NOMO-1 treated with dmso at 0.1 percent for 144 hours (cell line): ENCODE measurements at regions not wholly inside any gene's neighbourhood (a gene's known extent, or its start where the extent isn't known, plus 50 kb on each side); places are given as distances from the start of the nearest gene placed in this dataset.
A peak's percentile ranks its signal among the peaks of the same experiment; 100 is the strongest.
"Not testable (repeated sequence)": the region's sequence is repeated elsewhere in the genome, so short reads cannot be mapped to it uniquely, and the experiment has no call there.

Source experiments
- DNase-seq: peaks from one replicate; lab custom pipeline; 2025; ENCODE audit not compliant: unreplicated experiment; lab: John Stamatoyannopoulos, UW

DNA sequence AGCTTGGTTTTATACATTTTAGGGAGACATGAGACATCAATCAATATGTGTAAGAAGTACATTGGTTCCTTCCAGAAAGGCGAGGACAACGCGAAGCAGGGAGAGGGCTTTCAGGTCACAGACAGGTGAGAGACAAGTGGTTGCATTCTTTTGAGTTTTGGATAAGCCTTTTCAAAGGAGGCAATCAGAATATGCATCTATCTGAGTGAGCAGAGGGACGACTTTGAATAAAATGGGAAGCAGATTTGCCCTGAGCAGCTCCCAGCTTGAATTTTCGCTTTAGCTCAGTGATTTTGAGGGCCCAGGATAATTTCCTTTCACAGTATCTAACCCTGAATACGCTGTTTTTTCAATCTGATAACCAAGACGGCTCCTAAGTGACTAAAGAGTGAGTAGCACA, 82.5 kb upstream of the MYO3A start:
- DNase-seq = no peak

DNA sequence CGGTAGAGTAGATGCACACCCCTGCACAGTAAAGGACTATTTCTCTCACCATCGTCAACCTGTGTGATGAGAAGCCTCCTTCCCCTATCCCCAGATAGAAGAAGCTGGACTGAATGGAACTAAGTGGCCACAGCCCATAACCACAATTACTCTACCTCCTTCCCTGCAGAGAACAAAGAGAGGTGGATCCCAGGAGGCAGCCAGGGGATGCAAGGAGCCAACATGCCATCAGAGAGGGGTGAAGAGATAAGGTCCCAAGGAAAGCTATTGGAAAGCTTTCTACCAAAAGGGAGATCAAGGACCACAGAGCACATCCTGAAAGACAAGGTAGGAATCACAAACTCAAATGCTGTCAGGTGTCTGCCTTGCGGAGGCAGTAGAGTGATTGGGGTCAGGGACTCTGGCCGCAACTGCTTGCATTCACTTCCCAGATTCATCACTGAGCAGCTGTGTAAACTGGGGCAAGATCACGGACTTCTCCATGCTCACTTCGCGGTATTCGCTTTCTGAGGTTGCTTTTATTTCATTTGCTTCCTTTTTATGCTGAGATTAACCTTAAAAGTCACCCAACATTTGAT, 81.6 kb upstream of the MYO3A start:
- DNase-seq = no peak

DNA sequence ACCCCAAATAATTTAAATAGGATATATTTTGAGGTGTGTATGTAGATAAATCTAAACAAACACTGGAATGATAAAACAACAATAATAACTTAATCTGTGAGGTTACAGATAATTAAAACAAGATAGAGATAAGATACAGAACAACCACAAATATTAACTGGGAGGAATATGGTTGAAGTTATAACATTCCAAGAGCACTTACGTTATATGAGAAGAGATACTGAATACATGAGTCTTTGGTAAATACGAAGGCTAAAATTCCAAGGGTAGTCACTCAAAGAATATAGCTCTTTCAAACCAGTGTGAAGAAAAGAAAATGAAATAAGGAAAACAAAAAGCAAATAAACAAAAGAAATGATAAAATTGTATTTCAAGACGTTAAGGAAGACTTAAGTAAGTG, 76.0 kb upstream of the MYO3A start:
- DNase-seq = no peak

DNA sequence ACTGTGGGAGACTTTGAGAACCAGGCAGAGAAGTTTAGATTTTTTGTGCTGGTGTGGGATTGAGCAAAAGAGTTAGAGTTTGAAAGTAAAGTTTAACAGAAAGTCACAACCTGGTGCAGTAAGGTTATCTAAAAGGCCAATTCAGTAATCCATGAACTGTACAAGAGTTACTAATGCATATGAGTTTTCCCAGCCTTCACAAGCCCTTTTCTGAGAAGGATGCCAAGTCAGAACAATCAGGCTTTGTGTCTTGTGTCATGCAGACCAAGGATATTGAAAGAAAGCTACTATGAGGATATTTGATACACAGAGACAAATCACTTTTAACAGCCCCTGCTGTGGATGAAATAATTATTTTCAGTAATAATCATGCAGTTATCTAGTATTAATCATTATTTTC, 68.8 kb upstream of the MYO3A start:
- no peak for DNase-seq

DNA sequence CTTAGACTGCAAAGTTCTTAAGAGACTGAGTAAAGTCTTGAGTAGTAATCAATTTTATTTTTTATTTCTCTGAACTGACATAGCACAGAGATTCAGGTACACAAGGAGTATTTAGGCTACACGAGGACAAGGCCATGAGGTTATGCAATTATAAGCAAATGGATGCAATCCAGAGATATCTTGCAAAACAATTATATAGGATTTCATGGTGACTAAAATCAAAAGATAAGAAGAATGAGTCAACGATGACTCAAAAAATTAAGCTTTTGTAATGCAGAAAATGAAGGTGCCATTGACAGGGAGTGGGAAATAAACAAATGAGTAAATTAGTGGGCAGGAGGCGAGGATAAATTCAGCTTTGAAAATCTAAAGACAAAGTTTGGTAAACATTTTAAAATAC, 66.7 kb upstream of the MYO3A start:
- DNase-seq = no peak

DNA sequence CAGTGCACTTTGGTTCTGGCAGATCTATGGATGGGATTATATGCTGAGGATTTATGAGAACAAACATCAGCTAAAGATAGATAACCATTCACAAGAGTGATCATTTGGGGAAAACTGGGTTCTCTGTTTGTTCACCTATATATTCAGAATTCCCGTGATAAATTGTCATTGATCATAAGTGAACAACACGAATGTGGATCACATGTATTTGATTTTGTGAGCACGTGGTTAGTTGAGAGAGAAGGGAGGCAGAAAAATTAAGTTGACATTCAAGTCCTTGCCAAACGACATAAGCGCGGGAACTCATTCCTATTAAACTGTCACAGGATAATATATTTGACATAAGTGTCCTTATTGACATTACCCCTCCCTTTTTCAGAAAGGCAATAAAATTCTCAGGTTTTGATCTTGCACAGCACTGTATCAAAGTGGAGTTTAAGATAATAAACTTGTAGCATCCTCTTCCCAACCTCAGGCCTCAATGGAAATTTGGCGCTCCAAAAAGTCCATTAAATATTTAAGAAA, 64.9 kb upstream of the MYO3A start:
- DNase-seq = no peak

DNA sequence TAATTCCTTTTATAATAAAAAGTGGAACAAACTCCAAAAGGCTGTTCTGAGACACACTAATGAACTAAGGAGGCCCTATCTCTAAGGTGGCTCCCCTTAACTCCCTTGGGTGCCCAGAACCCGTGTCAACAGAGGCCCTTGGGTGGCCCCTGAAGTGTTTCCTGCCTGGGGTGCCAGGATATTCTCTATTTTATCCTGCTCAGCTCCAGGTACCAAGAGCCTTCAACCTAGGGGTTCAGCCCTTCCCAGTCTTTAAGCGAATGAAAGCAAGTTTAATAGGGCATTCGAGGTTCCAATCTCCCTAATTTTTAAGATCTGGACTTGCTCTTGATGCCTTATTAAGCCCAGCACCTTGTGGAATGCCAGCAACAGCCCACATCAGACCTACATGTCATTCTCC, 64.4 kb upstream of the MYO3A start:
- DNase-seq = no peak

DNA sequence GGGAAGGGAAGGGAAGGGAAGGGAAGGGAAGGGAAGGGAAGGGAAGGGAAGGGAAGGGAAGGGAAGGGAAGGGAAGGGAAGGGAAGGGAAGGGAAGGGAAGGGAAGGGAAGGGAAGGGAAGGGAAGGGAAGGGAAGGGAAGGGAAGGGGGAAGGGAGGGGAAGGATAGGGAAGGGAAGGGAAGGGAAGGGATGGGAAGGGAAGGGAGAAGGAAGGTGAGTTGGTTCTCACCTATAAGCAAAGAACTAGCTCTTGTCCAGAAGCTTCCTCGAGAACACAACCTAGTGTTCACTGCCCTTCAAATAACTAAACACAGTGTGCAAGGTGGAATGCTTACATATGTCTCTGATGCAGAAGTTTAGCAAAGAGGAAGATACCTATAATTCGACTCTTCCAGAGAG, 59.6 kb upstream of the MYO3A start:
- DNase-seq = not testable (repeated sequence)

DNA sequence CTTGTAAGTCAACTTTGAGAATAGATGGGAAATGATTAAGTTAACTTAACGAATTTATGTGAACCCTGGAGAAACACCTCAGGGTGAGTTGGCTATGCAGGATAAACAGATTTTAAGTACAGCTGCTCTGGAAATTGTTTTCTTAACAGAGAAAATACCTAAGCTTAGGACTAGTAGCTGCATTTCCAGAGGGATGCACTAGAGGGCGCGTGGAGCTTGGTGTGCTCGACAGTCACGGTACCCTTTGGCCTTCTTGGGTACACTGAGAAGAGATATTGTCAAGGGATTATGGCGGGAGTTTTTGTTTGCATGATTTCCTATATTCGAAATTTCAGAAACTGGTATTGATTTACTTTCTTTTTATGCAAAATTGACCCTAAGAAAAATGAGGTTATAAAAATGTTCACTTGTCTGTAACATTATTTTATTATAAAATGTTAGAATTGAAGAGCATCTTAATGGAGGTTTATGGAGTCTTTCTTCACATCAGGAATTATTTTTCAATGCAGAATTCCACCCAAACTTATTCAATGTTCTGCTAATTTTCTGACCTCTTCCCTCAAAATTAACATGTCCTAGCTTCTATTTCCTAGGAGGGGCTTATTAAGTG, 58.4 kb upstream of the MYO3A start:
- peak; percentile 71 for DNase-seq

DNA sequence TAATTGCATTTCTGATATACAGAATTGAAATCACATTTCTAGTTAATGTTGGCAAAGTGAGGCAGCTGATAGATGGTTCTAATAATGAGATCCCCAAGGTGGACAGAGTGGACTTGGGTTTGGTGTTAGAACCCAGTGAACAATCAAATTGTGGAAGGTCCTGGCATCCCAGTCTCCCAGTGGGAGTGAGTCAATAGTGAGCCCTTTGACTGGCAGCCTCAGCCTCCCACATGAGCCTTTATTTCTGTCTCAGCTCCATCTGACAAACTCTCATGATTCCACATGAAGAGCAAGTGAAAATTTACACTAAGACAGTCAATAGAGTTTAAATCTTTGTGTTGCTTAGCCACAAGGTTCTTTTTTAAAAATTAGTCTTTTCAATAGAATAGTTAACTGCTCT, 56.7 kb upstream of the MYO3A start:
- DNase-seq = no peak
